HepG2 (cell line): ENCODE measurements at regions not wholly inside any gene's neighbourhood (a gene's known extent, or its start where the extent isn't known, plus 50 kb on each side); places are given as distances from the start of the nearest gene placed in this dataset.

ENCODE experiments used
- ATAC-seq: fragments of 200-7000 bp; cut with Tn5 transposase; 3 replicates; pipeline ENCODE4 v1.9.1; 2020; ENCODE audit warnings: mild to moderate bottlenecking, moderate library complexity
- BruUV-seq: library from RNA; stranded (reverse); fragments of 400-500 nt; replicated peaks from 2 replicates; lab custom pipeline; 2021; lab: Mats Ljungman, UMichigan
- CTCF ChIA-PET: fragments of 300-600 bp; formaldehyde crosslinking; extraction: SDS; loops from one replicate; lab custom pipeline; 2021; ENCODE audit warnings: low total read pairs, inconsistent platforms, low intra/inter-chr PET ratio; lab: Yijun Ruan, JAX
- POLR2A ChIA-PET: fragments of 350-600 bp; sonication (Branson Sonifier 250); formaldehyde crosslinking; loops from one replicate; lab custom pipeline; 2020; ENCODE audit warnings: antibody characterized with exemption, inconsistent platforms; lab: Yijun Ruan, JAX
- DNase-seq: peaks from one replicate; pipeline ENCODE4 v3.0.0-alpha.2; 2015; ENCODE audit warnings: low spot score
- FAIRE-seq: peaks from 3 replicates; lab custom pipeline; 2011; peaks lifted over from hg19 to GRCh38; lab: Jason Lieb, UNC
- H2AFZ ChIP-seq: one replicate; pipeline ENCODE4 v1.6.1; 2011; ENCODE audit warnings: low read length, inconsistent platforms
- H3K27ac ChIP-seq: fragments of 300-600 bp; 3 replicates; pipeline ENCODE4 v1.8.0; 2011; ENCODE audit warnings: mixed run types, mild to moderate bottlenecking, mixed read lengths, low read length, inconsistent platforms; ENCODE audit not compliant: insufficient read depth; ENCODE audit errors: extremely low read length
- H3K27me3 ChIP-seq, 2 experiments: fragments of 200-600 bp in 1 of 2; 2 replicates in 1 of 2; 3 replicates in 1 of 2; pipeline versions ENCODE4 v1.6.0 to v1.8.0; 2011; ENCODE audit warnings: low read length in 2 of 2, mild to moderate bottlenecking in 2 of 2, moderate library complexity in 2 of 2, inconsistent platforms in 1 of 2; ENCODE audit not compliant: insufficient read depth in 2 of 2, control insufficient read depth in 1 of 2
- H3K36me3 ChIP-seq, 2 experiments: fragments of 200-600 bp in 1 of 2; replicated peaks in 1 of 2; 2 replicates in 1 of 2; 3 replicates in 1 of 2; pipeline versions ENCODE4 v1.5.1 to v1.8.0; 2011; ENCODE audit warnings: low read length in 2 of 2, inconsistent platforms in 1 of 2; ENCODE audit not compliant: insufficient read depth in 2 of 2, control insufficient read depth in 1 of 2
- H3K4me1 ChIP-seq: 2 replicates; pipeline ENCODE4 v1.5.1; 2012; ENCODE audit warnings: low read length, inconsistent platforms; ENCODE audit not compliant: insufficient read depth
- H3K4me2 ChIP-seq: 2 replicates; pipeline ENCODE4 v1.6.0; 2011; ENCODE audit warnings: low read depth, low read length, inconsistent platforms
- H3K4me3 ChIP-seq, 3 experiments: fragments of 200-600 bp in 1 of 3; sonication (generic), shearing (Covaris generic) in 1 of 3; replicated peaks in 1 of 3; 2 replicates each; pipeline ENCODE4 v1.5.1; 2011 to 2016; ENCODE audit warnings: low read length in 3 of 3, inconsistent platforms in 2 of 3, low read depth in 2 of 3, mild to moderate bottlenecking in 2 of 3, control low read depth in 1 of 3, mixed read lengths in 1 of 3; ENCODE audit not compliant: insufficient read depth in 1 of 3
- H3K79me2 ChIP-seq: one replicate; pipeline ENCODE4 v1.6.1; 2011; ENCODE audit warnings: low read length, inconsistent platforms; ENCODE audit not compliant: insufficient read depth
- H3K9ac ChIP-seq: 2 replicates; pipeline ENCODE4 v1.6.0; 2011; ENCODE audit warnings: mild to moderate bottlenecking, low read depth, low read length, inconsistent platforms; ENCODE audit not compliant: insufficient read depth
- H3K9me3 ChIP-seq: 2 replicates; pipeline ENCODE4 v1.5.1; 2012; ENCODE audit warnings: mild to moderate bottlenecking, low read length
- H4K20me1 ChIP-seq: 2 replicates; pipeline ENCODE4 v1.6.0; 2011; ENCODE audit warnings: inconsistent platforms, mild to moderate bottlenecking, low read length, moderate library complexity; ENCODE audit not compliant: insufficient read depth
- AFF4 ChIP-seq: sonication (generic); formaldehyde crosslinking; IDR thresholded peaks from 2 replicates; pipeline ENCODE4 v1.4.0; 2020; ENCODE audit warnings: missing genetic modification reagents
- AHR ChIP-seq: IDR thresholded peaks from 2 replicates; pipeline ENCODE4 v1.6.1; 2018; ENCODE audit warnings: missing genetic modification reagents, missing compliant biosample characterization
- FOSL2 ChIP-seq: sonication (generic); formaldehyde crosslinking; IDR thresholded peaks from 2 replicates; pipeline ENCODE4 v1.4.0; 2020; ENCODE audit warnings: missing genetic modification reagents
- GLI4 ChIP-seq: sonication (generic); formaldehyde crosslinking; IDR thresholded peaks from 2 replicates; pipeline ENCODE4 v1.5.1; 2020; ENCODE audit warnings: missing genetic modification reagents, mild to moderate bottlenecking, moderate library complexity, borderline replicate concordance
- HDAC6 ChIP-seq: fragments of 200-600 bp; sonication (generic); IDR thresholded peaks from 2 replicates; pipeline ENCODE4 v1.7.0; 2017; ENCODE audit warnings: mild to moderate bottlenecking, antibody characterized with exemption, low read length, low read depth
- TARDBP ChIP-seq: sonication (generic); formaldehyde crosslinking; IDR thresholded peaks from 2 replicates; pipeline ENCODE4 v1.8.0; 2022; ENCODE audit warnings: mild to moderate bottlenecking, missing genetic modification reagents
- ZNF615 ChIP-seq: sonication (generic); formaldehyde crosslinking; IDR thresholded peaks from 2 replicates; pipeline ENCODE4 v1.5.0; 2020; ENCODE audit warnings: mild to moderate bottlenecking, missing genetic modification reagents, borderline replicate concordance
- WGBS: methylation state at CpG from one replicate; pipeline ENCODE4 v1.1.6; 2017; ENCODE audit warnings: low lambda C conversion rate; 5-methylcytosine and 5-hydroxymethylcytosine counted together
- in situ Hi-C: cut with HindIII; loops from 2 replicates; pipeline ENCODE4 v1.10.0; 2017; ENCODE audit warnings: low pct_unique_long_range_greater_than_20kb; ENCODE audit not compliant: extremely low pct_ligation_motif_present
- intact Hi-C: fragments of 100-400 bp; cut with micrococcal nuclease; formaldehyde crosslinking; loops from one replicate; pipeline ENCODE4 v1.10.0; 2022; ENCODE audit not compliant: unreplicated experiment
- TF ChIP-seq, protein P1 (sequence below): sonication (generic); formaldehyde crosslinking; IDR thresholded peaks from 2 replicates; pipeline ENCODE4 v1.4.0; 2020; ENCODE audit warnings: mild to moderate bottlenecking, missing genetic modification reagents
- TF ChIP-seq, protein P2 (sequence below): sonication (generic); formaldehyde crosslinking; IDR thresholded peaks from 2 replicates; pipeline ENCODE4 v1.5.1; 2020; ENCODE audit warnings: missing genetic modification reagents, mild to moderate bottlenecking, borderline replicate concordance

DNA sequence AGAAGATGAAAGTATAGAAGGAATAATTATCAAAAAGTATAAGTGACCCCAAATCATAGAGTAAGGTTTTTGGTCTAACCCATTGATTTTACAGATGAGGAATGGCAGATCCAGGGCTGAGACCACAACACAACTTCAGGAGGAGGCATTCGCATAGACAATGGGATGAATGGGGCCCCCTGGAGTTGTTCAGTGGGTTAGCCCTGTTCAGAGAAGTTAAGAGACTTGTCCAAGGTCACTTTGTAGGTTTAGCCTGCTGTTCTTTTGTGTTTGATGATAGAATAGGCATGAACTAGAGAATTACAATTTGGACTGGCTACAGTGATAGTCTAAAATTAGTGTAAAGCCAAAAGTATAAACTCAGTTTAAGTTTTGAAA lies 233.9 kb downstream of the KCNRG start:
- Histone ChIP-seq H3K27me3 (no peaks in the 10 kb centered on the region), H3K36me3 (no peaks in the 10 kb centered on the region), H3K79me2 (peaks cover 31% of the 10 kb centered on the region), H3K4me1 (peaks cover 63% of the 10 kb centered on the region), H4K20me1 (no peaks in the 10 kb centered on the region), H3K9ac (no peak overlapping the region), H3K4me3 (no peak overlapping the region), H3K9me3 (no peaks in the 10 kb centered on the region), H3K4me2 (no peak overlapping the region), H3K27ac (no peak overlapping the region), H2AFZ (no peak overlapping the region)
- 92% methylated on average over 1 of the region's 1 CpG for WGBS
- BruUV-seq, result no TSS peak
- ChIA-PET POLR2A (no interaction called here), CTCF (no interaction called here)
- no peak for DNase-seq
- FAIRE-seq, result no peak
- ATAC-seq, result no peak
- intact Hi-C loops, result loop anchor here (10.0 kb wide), 2 partner anchors 164 to 254 kb away; partner anchors contain the start of gene TRIM13
- TF ChIP-seq HDAC6 (no peak), AHR (CRISPR knock-in tag) (no peak), AFF4 (CRISPR knock-in tag) (no peak), ZNF615 (CRISPR knock-in tag) (no peak), GLI4 (CRISPR knock-in tag) (no peak), FOSL2 (CRISPR knock-in tag) (no peak), TARDBP (CRISPR knock-in tag) (no peak)
- TF ChIP-seq, protein P1, sequence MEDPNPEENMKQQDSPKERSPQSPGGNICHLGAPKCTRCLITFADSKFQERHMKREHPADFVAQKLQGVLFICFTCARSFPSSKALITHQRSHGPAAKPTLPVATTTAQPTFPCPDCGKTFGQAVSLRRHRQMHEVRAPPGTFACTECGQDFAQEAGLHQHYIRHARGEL (CRISPR knock-in tag), result no peak
- TF ChIP-seq, protein P2, sequence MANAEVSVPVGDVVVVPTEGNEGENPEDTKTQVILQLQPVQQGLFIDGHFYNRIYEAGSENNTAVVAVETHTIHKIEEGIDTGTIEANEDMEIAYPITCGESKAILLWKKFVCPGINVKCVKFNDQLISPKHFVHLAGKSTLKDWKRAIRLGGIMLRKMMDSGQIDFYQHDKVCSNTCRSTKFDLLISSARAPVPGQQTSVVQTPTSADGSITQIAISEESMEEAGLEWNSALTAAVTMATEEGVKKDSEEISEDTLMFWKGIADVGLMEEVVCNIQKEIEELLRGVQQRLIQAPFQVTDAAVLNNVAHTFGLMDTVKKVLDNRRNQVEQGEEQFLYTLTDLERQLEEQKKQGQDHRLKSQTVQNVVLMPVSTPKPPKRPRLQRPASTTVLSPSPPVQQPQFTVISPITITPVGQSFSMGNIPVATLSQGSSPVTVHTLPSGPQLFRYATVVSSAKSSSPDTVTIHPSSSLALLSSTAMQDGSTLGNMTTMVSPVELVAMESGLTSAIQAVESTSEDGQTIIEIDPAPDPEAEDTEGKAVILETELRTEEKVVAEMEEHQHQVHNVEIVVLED, result no peak
- in situ Hi-C loops, result no loop called here
